Cerebellar nuclear complex (tissue), 1 donor: ENCODE measurements at regions not wholly inside any gene's neighbourhood (a gene's known extent, or its start where the extent isn't known, plus 50 kb on each side); places are given as distances from the start of the nearest gene placed in this dataset.
"Not testable (repeated sequence)": the region's sequence is repeated elsewhere in the genome, so short reads cannot be mapped to it uniquely, and the experiment has no call there.

Experiments
- DNase-seq, 2 experiments: peaks; one replicate each; lab custom pipeline; 2025; lab: John Stamatoyannopoulos, UW

DNA sequence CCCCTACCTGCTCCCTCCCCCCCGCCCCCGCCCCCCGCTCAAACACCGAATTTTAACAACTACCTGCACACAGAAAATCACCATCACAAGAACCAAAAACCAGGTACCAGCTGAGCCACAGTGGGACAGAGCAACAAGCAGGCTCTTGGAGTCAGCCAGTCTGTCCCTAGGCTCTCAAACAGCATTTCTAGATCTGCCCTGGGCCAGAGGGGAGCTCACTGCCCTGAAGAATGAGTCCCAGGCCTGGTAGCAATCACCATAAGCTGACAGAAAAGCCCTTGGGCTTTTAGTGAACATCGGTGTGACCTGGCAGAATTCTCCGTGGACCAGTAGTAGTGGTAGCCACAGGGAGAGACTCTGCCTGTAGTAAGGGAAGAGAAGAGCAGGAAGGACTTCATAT lies 58.3 kb downstream of the C11orf87 start:
- no peak for DNase-seq

- DNase-seq, result no peak
These were observed 64.1 kb downstream of the C11orf87 start for GRCh38 chr11:109486129-109486528.

DNA sequence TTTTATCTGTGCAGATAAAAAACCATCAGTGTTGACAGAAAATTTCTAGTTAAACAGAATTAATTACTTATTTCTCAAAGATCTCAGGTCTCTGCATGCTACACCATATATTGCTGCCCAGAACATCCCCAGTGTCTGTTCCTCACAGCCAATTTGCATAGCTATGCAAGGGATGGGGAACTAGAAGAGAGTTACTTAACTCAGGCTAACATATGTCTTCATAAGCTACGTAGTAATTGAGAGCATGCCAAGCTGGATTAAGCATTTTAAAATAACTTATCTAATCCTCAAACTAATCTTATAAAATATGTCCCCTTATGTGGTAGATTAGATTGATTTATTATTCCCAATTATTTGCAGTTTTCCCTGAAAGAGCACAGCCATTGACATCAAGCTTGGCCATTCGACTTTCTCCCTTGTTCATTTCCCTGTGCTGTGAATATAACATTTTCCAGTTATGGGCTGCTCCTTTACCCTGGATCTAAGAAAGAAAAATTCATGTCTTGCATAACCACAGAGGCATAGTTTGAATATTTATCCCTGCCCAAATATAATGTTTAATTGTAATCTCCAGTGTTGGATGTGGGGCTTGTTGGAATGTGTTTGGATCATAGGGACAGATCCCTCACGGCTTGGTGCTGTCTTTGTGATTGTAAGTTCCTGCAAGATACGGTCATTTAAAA lies 69.1 kb downstream of the C11orf87 start:
- no peak for DNase-seq

- no peak for DNase-seq
These were observed 84.1 kb downstream of the C11orf87 start for GRCh38 chr11:109506115-109506514.

DNA sequence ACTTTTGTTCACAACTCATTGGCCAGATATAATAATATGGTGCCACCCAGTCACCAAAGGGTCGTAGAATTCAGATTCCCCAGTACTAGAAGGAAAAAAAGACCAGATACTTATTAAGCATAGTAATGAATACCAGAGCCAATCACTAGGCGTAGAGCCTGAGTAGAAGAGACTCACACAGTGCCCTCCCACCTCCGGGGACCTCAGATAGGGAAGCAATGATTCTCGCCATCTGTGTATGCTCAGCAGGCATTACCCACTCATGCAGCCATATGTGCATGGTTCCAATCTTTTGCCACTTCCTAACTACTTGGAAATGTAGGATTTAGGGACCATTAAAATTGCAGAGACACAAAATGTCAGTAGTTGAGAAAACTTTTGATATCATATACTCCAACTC lies 85.3 kb downstream of the C11orf87 start:
- DNase-seq, result no peak

DNA sequence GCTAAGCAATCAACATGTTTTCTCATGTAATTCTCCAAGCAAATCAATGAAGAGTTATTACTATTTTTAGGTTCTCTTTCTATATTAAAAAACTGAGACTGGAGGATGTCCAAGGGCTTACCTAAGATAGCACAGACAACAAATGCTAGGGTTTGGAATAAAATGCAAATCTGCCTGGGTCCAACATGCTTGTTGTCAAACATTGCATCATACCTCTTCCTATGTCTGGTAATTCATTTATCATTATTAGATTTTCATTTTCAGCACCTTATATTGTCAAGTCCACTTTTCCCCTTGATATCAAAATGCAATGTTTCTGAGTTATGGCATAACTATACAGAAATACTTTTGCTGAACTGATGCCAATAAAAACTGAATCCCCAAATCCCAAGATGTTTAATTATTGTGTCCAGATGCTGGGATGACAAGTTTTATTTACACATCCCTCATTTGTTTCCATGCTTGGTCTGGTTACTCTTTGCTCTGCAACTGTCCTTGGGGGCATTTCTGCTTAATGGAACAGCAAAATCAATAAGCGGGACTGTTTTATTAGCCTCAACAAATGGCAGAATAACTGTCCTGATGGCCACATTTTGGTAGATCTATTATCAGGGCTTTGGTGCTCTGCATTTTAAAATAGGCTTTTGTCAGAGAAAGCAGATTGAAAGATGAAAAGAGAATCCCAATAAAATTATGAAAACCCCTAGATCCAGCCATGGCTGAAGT lies 86.0 kb downstream of the C11orf87 start:
- no peak for DNase-seq

DNA sequence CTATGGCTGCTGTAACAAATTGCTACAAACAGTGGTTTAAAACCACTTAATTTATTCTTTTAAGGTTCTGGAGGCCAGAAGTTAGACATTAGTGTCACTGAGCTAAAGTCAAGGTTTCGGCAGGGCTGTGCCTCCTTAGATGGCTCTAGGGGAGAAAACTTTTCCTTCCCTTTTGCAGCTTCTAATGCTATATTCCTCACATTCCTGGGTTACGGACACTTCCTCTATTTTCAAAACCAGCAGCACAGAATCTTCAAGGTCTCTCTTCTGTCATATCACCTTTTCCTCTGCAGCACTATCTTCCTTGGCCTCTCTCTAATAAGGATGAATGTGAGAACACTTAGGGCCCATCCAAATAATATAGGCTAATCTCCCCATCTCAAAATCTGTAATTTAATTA lies 87.0 kb downstream of the C11orf87 start:
- DNase-seq, result no peak

- DNase-seq, result no peak
These were observed 88.3 kb downstream of the C11orf87 start for GRCh38 chr11:109510316-109510715.

GRCh38 chr11:109511598-109511997 lies 89.6 kb downstream of the C11orf87 start:
- DNase-seq, result no peak

GRCh38 chr11:109512249-109512648 lies 90.3 kb downstream of the C11orf87 start:
- no peak for DNase-seq

GRCh38 chr11:109512680-109513079 lies 90.7 kb downstream of the C11orf87 start:
- no peak for DNase-seq

DNA sequence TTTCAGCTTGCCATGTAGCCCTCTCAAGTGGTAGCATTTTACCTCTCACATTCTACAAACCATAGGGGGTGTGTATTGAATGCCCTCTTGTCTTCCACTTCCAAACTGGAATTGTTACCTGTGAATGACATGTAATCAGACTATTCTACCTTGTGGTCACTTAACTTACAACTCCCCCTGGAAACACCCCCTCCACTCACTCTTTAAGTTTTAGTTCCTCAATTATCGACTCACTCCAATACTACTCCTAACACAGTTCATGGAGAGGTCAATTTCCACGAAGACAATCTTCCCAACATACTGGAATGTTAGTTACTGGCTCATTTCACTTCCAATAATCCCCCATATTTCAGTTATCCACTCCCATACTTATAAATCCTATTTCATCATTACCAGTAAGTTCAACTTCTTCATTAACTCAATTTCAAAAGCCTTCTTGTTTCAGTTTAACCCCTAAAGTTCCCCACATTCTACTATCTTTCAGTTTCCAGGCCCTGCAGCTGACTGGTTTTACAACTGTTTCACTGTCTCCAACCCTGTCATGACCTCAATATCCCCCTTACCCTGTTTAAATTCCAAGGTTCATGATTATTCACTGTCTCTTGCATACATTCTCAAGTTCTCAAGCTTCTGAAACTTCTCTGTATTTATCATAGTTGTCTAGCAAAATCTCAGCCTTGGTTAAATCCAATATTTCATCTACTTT lies 92.5 kb downstream of the C11orf87 start:
- no peak for DNase-seq

- no peak for DNase-seq
These were observed 97.3 kb downstream of the C11orf87 start for GRCh38 chr11:109519253-109519652.

GRCh38 chr11:109521571-109522086 lies 99.6 kb downstream of the C11orf87 start:
- no peak for DNase-seq

- DNase-seq, result no peak
These were observed 100.2 kb downstream of the C11orf87 start for GRCh38 chr11:109522116-109522755.

GRCh38 chr11:109525636-109526035 lies 103.6 kb downstream of the C11orf87 start:
- not testable (repeated sequence) for DNase-seq

- no peak for DNase-seq
These were observed 104.1 kb downstream of the C11orf87 start for GRCh38 chr11:109526061-109526460.

DNA sequence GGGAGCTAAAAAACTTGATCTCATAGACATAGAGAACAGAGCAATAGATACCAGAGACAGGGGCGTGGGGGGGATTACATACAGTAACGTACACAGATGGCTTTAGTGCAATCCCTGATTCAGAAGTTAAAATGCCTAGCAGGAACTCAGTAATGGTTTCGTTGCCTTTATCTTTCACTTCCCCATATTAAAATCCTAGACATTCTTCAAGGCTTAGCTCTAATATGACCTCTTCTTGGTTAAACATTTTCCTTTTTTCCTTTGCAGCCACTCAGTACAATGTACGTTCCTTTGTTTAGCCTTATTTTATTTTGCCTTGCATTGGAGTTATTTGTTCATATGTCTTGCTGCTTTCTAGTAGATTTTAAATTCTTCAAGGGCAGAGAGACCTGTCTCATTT lies 104.9 kb downstream of the C11orf87 start:
- DNase-seq, result no peak

DNA sequence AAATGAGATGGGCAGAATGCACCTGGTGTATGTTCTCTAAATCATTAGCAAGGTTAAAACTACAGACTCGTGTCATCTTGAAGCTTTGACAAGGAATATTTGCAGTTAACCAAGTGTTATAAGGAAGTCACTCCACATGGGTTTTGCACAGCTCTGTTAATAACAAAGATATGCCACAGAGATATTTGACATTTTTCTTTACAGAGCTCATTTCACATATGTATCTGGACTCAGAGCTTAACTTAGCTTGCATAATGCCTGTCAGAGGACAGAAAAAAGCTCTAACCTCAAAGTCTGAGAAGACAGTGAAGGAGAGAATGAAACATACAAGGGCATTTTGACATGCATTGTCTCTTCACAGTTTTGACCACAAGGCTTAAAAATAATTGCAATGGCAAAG lies 105.5 kb downstream of the C11orf87 start:
- no peak for DNase-seq

DNA sequence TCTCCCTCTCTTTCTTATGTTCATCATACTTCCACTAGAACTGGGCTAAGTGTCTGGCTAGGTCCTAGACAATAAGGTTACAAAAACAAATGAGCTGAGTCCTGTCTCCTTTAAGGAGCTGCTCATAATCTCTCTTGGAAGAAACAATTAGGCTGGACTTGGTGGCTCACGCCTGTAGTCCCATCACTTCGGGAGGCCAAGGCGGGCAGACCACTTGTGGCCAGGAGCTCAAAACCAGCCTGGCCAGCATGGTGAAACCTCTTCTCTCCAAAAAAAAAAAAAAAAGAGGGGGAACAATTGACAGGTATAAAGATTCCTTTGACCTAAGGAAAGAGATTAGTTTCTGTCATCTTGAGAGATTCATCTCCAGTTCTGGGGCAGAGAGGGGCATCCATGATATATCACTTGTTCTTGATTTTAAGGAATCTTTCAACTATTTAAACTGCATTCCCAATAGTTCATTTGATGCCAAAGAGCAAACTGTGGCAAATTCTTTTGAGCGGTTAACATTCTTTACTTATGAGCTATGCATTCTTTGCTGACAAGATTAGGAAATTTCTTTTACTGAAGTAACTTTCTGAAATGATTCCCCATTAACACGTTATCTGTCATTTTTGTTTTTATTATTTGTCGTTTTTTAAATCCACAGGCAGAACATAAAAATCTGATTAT lies 125.5 kb downstream of the C11orf87 start:
- DNase-seq, result no peak

GRCh38 chr11:109552376-109552775 lies 130.4 kb downstream of the C11orf87 start:
- no peak for DNase-seq

- no peak for DNase-seq
These were observed 131.3 kb downstream of the C11orf87 start for GRCh38 chr11:109553284-109553683.
